Bronchial epithelial cell (primary cell): ENCODE measurements at regions not wholly inside any gene's neighbourhood (a gene's known extent, or its start where the extent isn't known, plus 50 kb on each side); places are given as distances from the start of the nearest gene placed in this dataset.
A peak's percentile ranks its signal among the peaks of the same experiment; 100 is the strongest.

Source experiments
- DNase-seq: peaks from one replicate; pipeline ENCODE4 v3.0.0-alpha.2; 2010; ENCODE audit warnings: low read depth
- FAIRE-seq: peaks from 2 replicates; lab custom pipeline; 2011; peaks lifted over from hg19 to GRCh38; lab: Jason Lieb, UNC
- H3K27me3 ChIP-seq: 2 replicates; pipeline ENCODE4 v1.5.1; 2011; ENCODE audit warnings: low read length; ENCODE audit not compliant: control insufficient read depth, insufficient read depth
- H3K36me3 ChIP-seq: 2 replicates; pipeline ENCODE4 v1.5.1; 2011; ENCODE audit warnings: low read length; ENCODE audit not compliant: control insufficient read depth, insufficient read depth
- H3K4me3 ChIP-seq: 2 replicates; pipeline ENCODE4 v1.5.1; 2011; ENCODE audit warnings: mild to moderate bottlenecking, low read depth, low read length, control low read depth
- TF ChIP-seq, protein P1 (sequence below): IDR thresholded peaks from 2 replicates; pipeline ENCODE4 v1.5.1; 2011; ENCODE audit warnings: mild to moderate bottlenecking, moderate library complexity, low read length, control low read depth, inconsistent platforms; ENCODE audit not compliant: insufficient read depth, severe bottlenecking

DNA sequence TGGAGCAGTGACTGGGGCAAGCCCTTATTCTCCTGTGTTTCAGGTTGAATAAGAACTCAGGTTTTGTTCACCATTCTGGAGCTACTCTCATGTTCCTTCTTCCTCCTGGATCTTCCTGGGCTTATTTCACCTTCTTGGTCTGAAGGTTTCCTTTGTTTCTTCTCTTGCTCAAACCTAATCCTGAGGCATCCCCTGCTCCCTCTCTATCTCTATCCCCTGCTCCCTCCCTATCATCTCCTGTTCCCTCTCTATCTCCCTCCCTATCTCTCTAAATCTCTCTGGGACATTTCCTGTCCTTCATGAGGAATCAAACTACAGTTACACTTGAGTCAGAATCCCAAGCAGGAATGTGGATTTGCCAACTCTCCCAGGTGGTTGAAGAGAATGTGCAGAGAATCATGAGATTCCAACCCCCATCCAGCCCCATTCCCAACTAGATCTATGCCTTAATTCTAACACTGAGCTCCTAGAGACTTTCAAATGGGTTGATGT, 134.9 kb upstream of the ZIC3 start:
- TF ChIP-seq, protein P1, sequence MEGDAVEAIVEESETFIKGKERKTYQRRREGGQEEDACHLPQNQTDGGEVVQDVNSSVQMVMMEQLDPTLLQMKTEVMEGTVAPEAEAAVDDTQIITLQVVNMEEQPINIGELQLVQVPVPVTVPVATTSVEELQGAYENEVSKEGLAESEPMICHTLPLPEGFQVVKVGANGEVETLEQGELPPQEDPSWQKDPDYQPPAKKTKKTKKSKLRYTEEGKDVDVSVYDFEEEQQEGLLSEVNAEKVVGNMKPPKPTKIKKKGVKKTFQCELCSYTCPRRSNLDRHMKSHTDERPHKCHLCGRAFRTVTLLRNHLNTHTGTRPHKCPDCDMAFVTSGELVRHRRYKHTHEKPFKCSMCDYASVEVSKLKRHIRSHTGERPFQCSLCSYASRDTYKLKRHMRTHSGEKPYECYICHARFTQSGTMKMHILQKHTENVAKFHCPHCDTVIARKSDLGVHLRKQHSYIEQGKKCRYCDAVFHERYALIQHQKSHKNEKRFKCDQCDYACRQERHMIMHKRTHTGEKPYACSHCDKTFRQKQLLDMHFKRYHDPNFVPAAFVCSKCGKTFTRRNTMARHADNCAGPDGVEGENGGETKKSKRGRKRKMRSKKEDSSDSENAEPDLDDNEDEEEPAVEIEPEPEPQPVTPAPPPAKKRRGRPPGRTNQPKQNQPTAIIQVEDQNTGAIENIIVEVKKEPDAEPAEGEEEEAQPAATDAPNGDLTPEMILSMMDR, result no peak
- FAIRE-seq (no peak), DNase-seq (no peak)
- Histone ChIP-seq H3K4me3 (no peak overlapping the region), H3K27me3 (peaks cover 18% of the 10 kb centered on the region), H3K36me3 (no peaks in the 10 kb centered on the region)

DNA sequence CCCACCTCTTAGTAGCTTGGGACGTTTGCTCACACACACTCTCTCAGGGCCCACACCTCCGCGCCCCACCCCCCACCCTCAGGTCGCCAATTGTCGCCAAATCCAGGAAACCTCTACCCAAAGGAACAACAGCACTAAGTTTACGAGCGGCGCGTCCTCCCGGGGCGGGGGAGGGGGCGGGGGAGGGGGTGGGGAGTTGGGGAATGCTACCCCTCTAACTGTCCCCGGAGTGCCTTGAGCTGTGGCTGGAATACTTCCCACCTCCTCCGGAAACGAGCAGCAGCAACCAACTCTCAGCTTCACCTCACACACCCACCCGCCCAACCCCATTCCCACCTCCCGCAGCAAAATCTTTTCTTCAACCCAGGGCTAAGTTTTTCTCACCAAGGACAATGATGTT, 135.6 kb upstream of the ZIC3 start:
- FAIRE-seq (no peak), DNase-seq (no peak)
- Histone ChIP-seq H3K27me3 (peaks cover 24% of the 10 kb centered on the region), H3K4me3 (no peak overlapping the region), H3K36me3 (no peaks in the 10 kb centered on the region)
- TF ChIP-seq, protein P1, result no peak

DNA sequence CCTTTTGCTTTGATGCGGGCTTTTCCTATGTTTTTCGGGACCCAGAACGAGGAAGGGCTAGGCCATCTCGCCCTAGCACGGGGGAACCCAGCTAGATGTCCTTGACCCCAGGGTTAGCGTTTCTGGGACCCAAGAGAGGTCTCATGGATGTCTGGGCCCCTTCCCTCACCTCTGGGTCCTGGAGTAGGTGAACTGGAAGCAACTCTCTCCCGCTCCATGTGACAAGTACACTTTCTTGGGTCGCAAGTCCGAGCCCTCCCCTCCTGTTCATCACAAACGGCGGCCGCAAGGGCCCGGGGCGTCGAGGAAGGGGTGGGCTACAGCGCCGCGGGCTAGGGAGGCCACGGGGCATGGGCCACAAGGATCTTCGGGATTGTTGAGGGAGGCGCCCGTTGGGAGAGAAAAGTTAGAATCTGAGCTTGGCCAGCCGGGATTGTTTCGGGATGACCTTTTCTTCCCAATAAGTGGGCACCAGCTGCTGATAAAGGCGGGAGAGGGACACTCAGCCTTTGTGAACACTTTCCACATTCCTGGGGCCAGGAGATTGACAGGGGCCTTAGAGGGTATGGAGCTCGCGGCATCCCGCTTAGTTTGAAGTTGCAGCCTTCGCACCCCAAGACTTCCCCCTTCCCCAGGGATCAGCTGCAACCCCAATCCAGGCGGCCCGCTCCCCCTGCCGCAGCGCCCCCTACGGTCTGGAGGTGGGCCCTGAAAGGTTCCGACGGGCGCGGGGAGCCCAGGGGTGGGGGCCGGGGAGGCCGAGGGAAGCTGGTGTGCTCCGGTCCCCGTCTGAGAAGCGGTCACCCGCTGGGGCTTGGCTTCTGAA, 136.9 kb upstream of the ZIC3 start:
- no peak for FAIRE-seq
- TF ChIP-seq, protein P1, result no peak

DNA sequence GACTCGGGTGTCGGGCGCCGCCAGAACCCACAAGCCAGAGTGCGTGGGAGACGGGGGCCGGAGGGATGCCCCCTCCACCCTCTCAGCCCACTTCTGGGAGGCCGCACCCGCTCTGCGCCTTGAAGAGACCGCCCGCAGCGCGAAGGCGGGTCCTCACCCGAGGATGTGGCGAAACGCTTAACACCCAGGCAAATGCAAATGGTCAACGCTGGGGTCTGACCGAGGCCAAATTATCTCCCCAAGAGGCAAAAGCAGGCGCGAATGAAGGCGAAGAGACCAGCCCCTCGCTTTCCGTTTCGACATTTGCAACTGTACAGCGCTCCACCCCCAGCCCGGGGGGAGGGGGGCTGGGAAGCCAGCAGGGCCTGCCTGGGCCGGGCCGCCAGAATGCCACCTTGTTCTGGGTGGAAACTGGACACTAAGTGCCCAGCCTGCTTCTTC, 137.7 kb upstream of the ZIC3 start:
- H3K27me3 ChIP-seq, result peaks cover 26% of the 10 kb centered on the region
- FAIRE-seq (no peak), DNase-seq (no peak)
- no peaks in the 10 kb centered on the region for H3K36me3 ChIP-seq
- TF ChIP-seq, protein P1, result no peak
- peak overlapping the region; percentile 20 for H3K4me3 ChIP-seq

More for the DNA sequence above, 136.9 kb upstream of the ZIC3 start:
- peaks cover 26% of the 10 kb centered on the region for H3K27me3 ChIP-seq
- H3K36me3 ChIP-seq, result no peaks in the 10 kb centered on the region
- no peak overlapping the region for H3K4me3 ChIP-seq
- no peak for DNase-seq

DNA sequence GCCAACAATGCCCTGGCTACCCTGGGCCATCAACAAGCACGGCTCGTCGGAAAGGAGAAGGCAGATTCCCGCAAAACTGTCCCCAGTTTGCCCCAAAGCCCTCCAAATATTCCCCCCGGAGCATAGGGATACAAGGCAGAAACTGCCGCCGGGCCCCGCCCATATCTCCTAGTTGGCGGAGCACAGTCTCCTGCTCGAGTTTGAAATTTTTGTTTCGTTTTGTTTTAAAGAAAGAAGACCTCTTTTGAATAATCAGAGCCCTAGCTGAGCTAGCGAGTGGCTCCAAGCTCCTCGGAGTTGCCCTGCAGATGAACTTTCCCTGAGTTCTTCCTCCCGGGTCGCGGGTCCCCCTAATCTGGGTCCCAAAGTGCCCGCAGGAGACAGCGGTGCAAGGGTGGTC, 138.1 kb upstream of the ZIC3 start:
- TF ChIP-seq, protein P1, result no peak
- Histone ChIP-seq H3K4me3 (peak overlapping the region; percentile 20), H3K36me3 (no peaks in the 10 kb centered on the region), H3K27me3 (peaks cover 26% of the 10 kb centered on the region)
- DNase-seq (no peak), FAIRE-seq (no peak)
